GM12878 (cell line): ENCODE measurements at regions not wholly inside any gene's neighbourhood (a gene's known extent, or its start where the extent isn't known, plus 50 kb on each side); places are given as distances from the start of the nearest gene placed in this dataset.

ENCODE experiments used
- ATAC-seq: fragments of 200-7000 bp; cut with Tn5 transposase; 3 replicates; pipeline ENCODE4 v1.9.1; 2020; ENCODE audit warnings: mild to moderate bottlenecking, moderate library complexity
- BruUV-seq: library from RNA; stranded (reverse); fragments of 400-500 nt; replicated peaks from 2 replicates; lab custom pipeline; 2021; lab: Mats Ljungman, UMichigan
- CTCF ChIA-PET: fragments of 300-600 bp; sonication (Branson Sonifier 250); formaldehyde crosslinking; extraction: SDS; loops from one replicate; lab custom pipeline; 2021; ENCODE audit warnings: inconsistent platforms; lab: Yijun Ruan, JAX
- POLR2A ChIA-PET: fragments of 350-600 bp; formaldehyde crosslinking; extraction: SDS; loops from one replicate; lab custom pipeline; 2021; ENCODE audit warnings: inconsistent platforms; lab: Charles Lee
- RAD21 ChIA-PET: fragments of 300-600 bp; sonication (Branson Sonifier 250); formaldehyde crosslinking; loops from one replicate; lab custom pipeline; 2023; ENCODE audit warnings: antibody characterized with exemption; ENCODE audit not compliant: unreplicated experiment; lab: Charles Lee
- SMC1A ChIA-PET: fragments of 300-600 bp; sonication (Branson Sonifier 250); formaldehyde crosslinking; loops from one replicate; lab custom pipeline; 2023; ENCODE audit not compliant: unreplicated experiment, uncharacterized antibody; lab: Charles Lee
- DNase-seq: peaks from one replicate; pipeline ENCODE4 v3.0.0-alpha.2; 2011; ENCODE audit warnings: low read depth, low spot score
- FAIRE-seq: peaks from 3 replicates; lab custom pipeline; 2011; peaks lifted over from hg19 to GRCh38; lab: Jason Lieb, UNC
- H2AFZ ChIP-seq: 2 replicates; pipeline ENCODE4 v1.6.0; 2011; ENCODE audit warnings: low read depth, low read length, control low read depth; ENCODE audit not compliant: control insufficient read depth
- H3K27ac ChIP-seq: 2 replicates; pipeline ENCODE4 v1.5.1; 2011; ENCODE audit warnings: control low read depth; ENCODE audit not compliant: control insufficient read depth, insufficient read depth
- H3K27me3 ChIP-seq, 2 experiments: replicated peaks in 1 of 2; 2 replicates each; pipeline versions ENCODE4 v1.6.0 to v1.6.1; 2011; ENCODE audit warnings: low read length in 1 of 2; ENCODE audit not compliant: control insufficient read depth in 2 of 2, insufficient read depth in 2 of 2
- H3K36me3 ChIP-seq, 2 experiments: 2 replicates each; pipeline ENCODE4 v1.5.1; 2011; ENCODE audit warnings: low read length in 1 of 2; ENCODE audit not compliant: control insufficient read depth in 2 of 2, insufficient read depth in 2 of 2
- H3K4me1 ChIP-seq: 2 replicates; pipeline ENCODE4 v1.6.1; 2011; ENCODE audit warnings: mild to moderate bottlenecking, low read length, moderate library complexity, mixed read lengths; ENCODE audit not compliant: control insufficient read depth, insufficient read depth
- H3K4me2 ChIP-seq: 2 replicates; pipeline ENCODE4 v1.6.0; 2011; ENCODE audit warnings: control low read depth; ENCODE audit not compliant: control insufficient read depth, insufficient read depth
- H3K4me3 ChIP-seq: fragments of 200-600 bp; sonication (generic); 2 replicates; pipeline ENCODE4 v1.5.1; 2016
- H3K79me2 ChIP-seq: 2 replicates; pipeline ENCODE4 v1.6.0; 2011; ENCODE audit warnings: low read length; ENCODE audit not compliant: control insufficient read depth, insufficient read depth
- H3K9ac ChIP-seq: 2 replicates; pipeline ENCODE4 v1.8.0; 2011; ENCODE audit warnings: low read length, control low read depth, mixed read lengths; ENCODE audit not compliant: control insufficient read depth, insufficient read depth
- H3K9me3 ChIP-seq: replicated peaks from 3 replicates; pipeline ENCODE4 v1.5.1; 2011; ENCODE audit warnings: mild to moderate bottlenecking, low read length; ENCODE audit not compliant: control insufficient read depth, insufficient read depth
- H4K20me1 ChIP-seq: 2 replicates; pipeline ENCODE4 v1.6.0; 2011; ENCODE audit not compliant: control insufficient read depth, insufficient read depth
- BACH1 ChIP-seq: fragments of 450-650 bp; IDR thresholded peaks from 2 replicates; pipeline ENCODE4 v1.6.1; 2017; ENCODE audit warnings: mild to moderate bottlenecking, borderline replicate concordance
- ESRRA ChIP-seq: IDR thresholded peaks from 2 replicates; pipeline ENCODE4 v1.6.1; 2012; ENCODE audit warnings: mild to moderate bottlenecking, low read length, improper control_type of control experiment
- KDM1A ChIP-seq: fragments of 200-600 bp; sonication (generic); IDR thresholded peaks from 2 replicates; pipeline ENCODE4 v1.6.1; 2016; ENCODE audit warnings: borderline replicate concordance
- MEF2B ChIP-seq: fragments of 450-650 bp; IDR thresholded peaks from 2 replicates; pipeline ENCODE4 v1.6.1; 2018; ENCODE audit warnings: mild to moderate bottlenecking, moderate library complexity; ENCODE audit not compliant: partially characterized antibody, poor library complexity, severe bottlenecking
- MTA2 ChIP-seq: fragments of 450-650 bp; IDR thresholded peaks from 2 replicates; pipeline ENCODE4 v1.6.1; 2016; ENCODE audit warnings: low read depth, mild to moderate bottlenecking, moderate library complexity
- MTA3 ChIP-seq: IDR thresholded peaks from 2 replicates; pipeline ENCODE4 v1.6.1; 2012; ENCODE audit warnings: low read length, inconsistent platforms, borderline replicate concordance
- NR2C1 ChIP-seq: fragments of 450-650 bp; IDR thresholded peaks from 2 replicates; pipeline ENCODE4 v1.6.1; 2017; ENCODE audit warnings: antibody characterized with exemption, mild to moderate bottlenecking, moderate library complexity
- PAX5 ChIP-seq: IDR thresholded peaks from 2 replicates; pipeline ENCODE4 v1.6.1; 2011; ENCODE audit warnings: low read depth, low read length, borderline replicate concordance
- PAX8 ChIP-seq: fragments of 450-650 bp; IDR thresholded peaks from 2 replicates; pipeline ENCODE4 v1.6.1; 2017; ENCODE audit warnings: mild to moderate bottlenecking, moderate library complexity
- RB1 ChIP-seq: fragments of 450-650 bp; formaldehyde crosslinking; IDR thresholded peaks from 2 replicates; pipeline ENCODE4 v1.6.1; 2017; ENCODE audit warnings: mild to moderate bottlenecking, borderline replicate concordance
- RELA ChIP-seq: fragments of 450-650 bp; IDR thresholded peaks from 2 replicates; pipeline ENCODE4 v1.8.0; 2014; ENCODE audit warnings: borderline replicate concordance; ENCODE audit not compliant: partially characterized antibody
- ZNF217 ChIP-seq: fragments of 450-650 bp; IDR thresholded peaks from 2 replicates; pipeline ENCODE4 v1.6.1; 2017; ENCODE audit warnings: antibody characterized with exemption, mild to moderate bottlenecking
- in situ Hi-C: fragments of 300-500 bp; cut with MboI; formaldehyde crosslinking; loops from 9 replicates; pipeline ENCODE4 v1.14.3; 2018; ENCODE audit warnings: mixed read lengths
- intact Hi-C: fragments of 100-400 bp; cut with micrococcal nuclease; formaldehyde crosslinking; loops from one replicate; pipeline ENCODE4 v1.14.2; 2022; ENCODE audit not compliant: unreplicated experiment
- TF ChIP-seq, protein P1 (sequence below): IDR thresholded peaks from 2 replicates; pipeline ENCODE4 v1.6.1; 2012; ENCODE audit warnings: low read depth, low read length, improper control_type of control experiment
- TF ChIP-seq, protein P2 (sequence below): fragments of 450-650 bp; IDR thresholded peaks from 2 replicates; pipeline ENCODE4 v1.6.1; 2016; ENCODE audit warnings: mild to moderate bottlenecking
- TF ChIP-seq, protein P3 (sequence below): fragments of 450-650 bp; IDR thresholded peaks from 2 replicates; pipeline ENCODE4 v1.6.1; 2017; ENCODE audit warnings: mild to moderate bottlenecking, moderate library complexity
- TF ChIP-seq, protein P4 (sequence below): fragments of 150-350 bp; IDR thresholded peaks from 2 replicates; pipeline ENCODE4 v1.6.1; 2014; ENCODE audit warnings: mild to moderate bottlenecking, low read depth, low read length

DNA sequence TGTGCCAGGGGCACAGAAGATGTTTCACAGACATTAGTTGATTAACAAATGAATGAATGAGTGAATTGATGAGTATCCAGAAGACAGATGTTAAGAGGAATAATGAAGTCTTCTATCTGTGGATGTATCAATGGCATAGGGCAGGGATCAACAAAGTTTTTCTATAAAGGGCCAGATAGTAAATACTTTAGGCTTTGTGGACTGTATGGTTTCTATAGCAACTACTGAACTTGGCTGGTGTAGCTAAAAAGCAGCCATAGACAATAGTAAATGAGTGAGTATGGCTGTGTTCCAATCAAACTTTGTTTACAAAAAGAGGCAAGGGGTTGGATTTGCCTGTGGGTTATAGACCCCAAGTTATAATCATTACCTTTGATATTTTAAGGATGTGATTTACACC is 144.0 kb downstream of the PRL start:
- intact Hi-C loops (no loop called here), in situ Hi-C loops (no loop called here)
- POLR2A ChIA-PET = no interaction called here
- H3K9me3 ChIP-seq = no peaks in the 10 kb centered on the region; the same call in 2 of the 3 replicates
- H4K20me1 ChIP-seq = no peaks in the 10 kb centered on the region
- ATAC-seq (no peak), FAIRE-seq (no peak), DNase-seq (no peak)
- no peak overlapping the region for H3K9ac ChIP-seq
- no peaks in the 10 kb centered on the region for H3K27me3 ChIP-seq
- H3K79me2 ChIP-seq = no peaks in the 10 kb centered on the region
- no peak overlapping the region for H3K27ac ChIP-seq
- no peak overlapping the region for H3K4me3 ChIP-seq
- no peaks in the 10 kb centered on the region for H3K36me3 ChIP-seq
- CTCF ChIA-PET = no interaction called here
- no TSS peak for BruUV-seq
- H3K4me2 ChIP-seq = no peak overlapping the region
- H2AFZ ChIP-seq = no peak overlapping the region
- no peaks in the 10 kb centered on the region; the same call in 1 of the 2 replicates for H3K4me1 ChIP-seq
- TF ChIP-seq ESRRA (no peak), MEF2B (no peak), PAX5 (no peak), PAX8 (no peak), BACH1 (no peak), KDM1A (no peak), NR2C1 (no peak), RB1 (no peak), RELA (no peak), MTA2 (no peak), MTA3 (no peak), ZNF217 (no peak)
- TF ChIP-seq, protein P1, sequence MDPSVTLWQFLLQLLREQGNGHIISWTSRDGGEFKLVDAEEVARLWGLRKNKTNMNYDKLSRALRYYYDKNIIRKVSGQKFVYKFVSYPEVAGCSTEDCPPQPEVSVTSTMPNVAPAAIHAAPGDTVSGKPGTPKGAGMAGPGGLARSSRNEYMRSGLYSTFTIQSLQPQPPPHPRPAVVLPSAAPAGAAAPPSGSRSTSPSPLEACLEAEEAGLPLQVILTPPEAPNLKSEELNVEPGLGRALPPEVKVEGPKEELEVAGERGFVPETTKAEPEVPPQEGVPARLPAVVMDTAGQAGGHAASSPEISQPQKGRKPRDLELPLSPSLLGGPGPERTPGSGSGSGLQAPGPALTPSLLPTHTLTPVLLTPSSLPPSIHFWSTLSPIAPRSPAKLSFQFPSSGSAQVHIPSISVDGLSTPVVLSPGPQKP = no peak
- TF ChIP-seq, protein P2, sequence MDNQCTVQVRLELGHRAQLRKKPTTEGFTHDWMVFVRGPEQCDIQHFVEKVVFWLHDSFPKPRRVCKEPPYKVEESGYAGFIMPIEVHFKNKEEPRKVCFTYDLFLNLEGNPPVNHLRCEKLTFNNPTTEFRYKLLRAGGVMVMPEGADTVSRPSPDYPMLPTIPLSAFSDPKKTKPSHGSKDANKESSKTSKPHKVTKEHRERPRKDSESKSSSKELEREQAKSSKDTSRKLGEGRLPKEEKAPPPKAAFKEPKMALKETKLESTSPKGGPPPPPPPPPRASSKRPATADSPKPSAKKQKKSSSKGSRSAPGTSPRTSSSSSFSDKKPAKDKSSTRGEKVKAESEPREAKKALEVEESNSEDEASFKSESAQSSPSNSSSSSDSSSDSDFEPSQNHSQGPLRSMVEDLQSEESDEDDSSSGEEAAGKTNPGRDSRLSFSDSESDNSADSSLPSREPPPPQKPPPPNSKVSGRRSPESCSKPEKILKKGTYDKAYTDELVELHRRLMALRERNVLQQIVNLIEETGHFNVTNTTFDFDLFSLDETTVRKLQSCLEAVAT = no peak
- TF ChIP-seq, protein P3, sequence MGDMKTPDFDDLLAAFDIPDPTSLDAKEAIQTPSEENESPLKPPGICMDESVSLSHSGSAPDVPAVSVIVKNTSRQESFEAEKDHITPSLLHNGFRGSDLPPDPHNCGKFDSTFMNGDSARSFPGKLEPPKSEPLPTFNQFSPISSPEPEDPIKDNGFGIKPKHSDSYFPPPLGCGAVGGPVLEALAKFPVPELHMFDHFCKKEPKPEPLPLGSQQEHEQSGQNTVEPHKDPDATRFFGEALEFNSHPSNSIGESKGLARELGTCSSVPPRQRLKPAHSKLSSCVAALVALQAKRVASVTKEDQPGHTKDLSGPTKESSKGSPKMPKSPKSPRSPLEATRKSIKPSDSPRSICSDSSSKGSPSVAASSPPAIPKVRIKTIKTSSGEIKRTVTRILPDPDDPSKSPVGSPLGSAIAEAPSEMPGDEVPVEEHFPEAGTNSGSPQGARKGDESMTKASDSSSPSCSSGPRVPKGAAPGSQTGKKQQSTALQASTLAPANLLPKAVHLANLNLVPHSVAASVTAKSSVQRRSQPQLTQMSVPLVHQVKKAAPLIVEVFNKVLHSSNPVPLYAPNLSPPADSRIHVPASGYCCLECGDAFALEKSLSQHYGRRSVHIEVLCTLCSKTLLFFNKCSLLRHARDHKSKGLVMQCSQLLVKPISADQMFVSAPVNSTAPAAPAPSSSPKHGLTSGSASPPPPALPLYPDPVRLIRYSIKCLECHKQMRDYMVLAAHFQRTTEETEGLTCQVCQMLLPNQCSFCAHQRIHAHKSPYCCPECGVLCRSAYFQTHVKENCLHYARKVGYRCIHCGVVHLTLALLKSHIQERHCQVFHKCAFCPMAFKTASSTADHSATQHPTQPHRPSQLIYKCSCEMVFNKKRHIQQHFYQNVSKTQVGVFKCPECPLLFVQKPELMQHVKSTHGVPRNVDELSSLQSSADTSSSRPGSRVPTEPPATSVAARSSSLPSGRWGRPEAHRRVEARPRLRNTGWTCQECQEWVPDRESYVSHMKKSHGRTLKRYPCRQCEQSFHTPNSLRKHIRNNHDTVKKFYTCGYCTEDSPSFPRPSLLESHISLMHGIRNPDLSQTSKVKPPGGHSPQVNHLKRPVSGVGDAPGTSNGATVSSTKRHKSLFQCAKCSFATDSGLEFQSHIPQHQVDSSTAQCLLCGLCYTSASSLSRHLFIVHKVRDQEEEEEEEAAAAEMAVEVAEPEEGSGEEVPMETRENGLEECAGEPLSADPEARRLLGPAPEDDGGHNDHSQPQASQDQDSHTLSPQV = no peak
- TF ChIP-seq, protein P4, sequence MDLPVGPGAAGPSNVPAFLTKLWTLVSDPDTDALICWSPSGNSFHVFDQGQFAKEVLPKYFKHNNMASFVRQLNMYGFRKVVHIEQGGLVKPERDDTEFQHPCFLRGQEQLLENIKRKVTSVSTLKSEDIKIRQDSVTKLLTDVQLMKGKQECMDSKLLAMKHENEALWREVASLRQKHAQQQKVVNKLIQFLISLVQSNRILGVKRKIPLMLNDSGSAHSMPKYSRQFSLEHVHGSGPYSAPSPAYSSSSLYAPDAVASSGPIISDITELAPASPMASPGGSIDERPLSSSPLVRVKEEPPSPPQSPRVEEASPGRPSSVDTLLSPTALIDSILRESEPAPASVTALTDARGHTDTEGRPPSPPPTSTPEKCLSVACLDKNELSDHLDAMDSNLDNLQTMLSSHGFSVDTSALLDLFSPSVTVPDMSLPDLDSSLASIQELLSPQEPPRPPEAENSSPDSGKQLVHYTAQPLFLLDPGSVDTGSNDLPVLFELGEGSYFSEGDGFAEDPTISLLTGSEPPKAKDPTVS = no peak
- TF ChIP-seq, all 136 proteins: peak for 0
- ChIA-PET RAD21 (no interaction called here), SMC1A (no interaction called here)
